ENCODE measurements at regions not wholly inside any gene's neighbourhood (a gene's known extent, or its start where the extent isn't known, plus 50 kb on each side); places are given as distances from the start of the nearest gene placed in this dataset.

GRCh38 chr3:116950301-116951055 lies 240.9 kb downstream of the TUSC7 start:
- Histone ChIP-seq H3K4me1 (no peaks in the 10 kb centered on the region), H3K27me3 (no peaks in the 10 kb centered on the region), H3K9me3 (no peaks in the 10 kb centered on the region), H3K27ac (no peak overlapping the region), H3K4me3 (no peak overlapping the region), H3K36me3 (no peaks in the 10 kb centered on the region)
- intact Hi-C loops (cut with DNase I) = no loop called here
- no peak for DNase-seq (ENCODE audit: extremely low spot score in 2 of 2)
- TF ChIP-seq, protein P1, sequence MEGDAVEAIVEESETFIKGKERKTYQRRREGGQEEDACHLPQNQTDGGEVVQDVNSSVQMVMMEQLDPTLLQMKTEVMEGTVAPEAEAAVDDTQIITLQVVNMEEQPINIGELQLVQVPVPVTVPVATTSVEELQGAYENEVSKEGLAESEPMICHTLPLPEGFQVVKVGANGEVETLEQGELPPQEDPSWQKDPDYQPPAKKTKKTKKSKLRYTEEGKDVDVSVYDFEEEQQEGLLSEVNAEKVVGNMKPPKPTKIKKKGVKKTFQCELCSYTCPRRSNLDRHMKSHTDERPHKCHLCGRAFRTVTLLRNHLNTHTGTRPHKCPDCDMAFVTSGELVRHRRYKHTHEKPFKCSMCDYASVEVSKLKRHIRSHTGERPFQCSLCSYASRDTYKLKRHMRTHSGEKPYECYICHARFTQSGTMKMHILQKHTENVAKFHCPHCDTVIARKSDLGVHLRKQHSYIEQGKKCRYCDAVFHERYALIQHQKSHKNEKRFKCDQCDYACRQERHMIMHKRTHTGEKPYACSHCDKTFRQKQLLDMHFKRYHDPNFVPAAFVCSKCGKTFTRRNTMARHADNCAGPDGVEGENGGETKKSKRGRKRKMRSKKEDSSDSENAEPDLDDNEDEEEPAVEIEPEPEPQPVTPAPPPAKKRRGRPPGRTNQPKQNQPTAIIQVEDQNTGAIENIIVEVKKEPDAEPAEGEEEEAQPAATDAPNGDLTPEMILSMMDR (IDR thresholded peaks at IDR 0.05) = no peak
- TF ChIP-seq POLR2A (IDR thresholded peaks at IDR 0.05) = no peak
- TF ChIP-seq POLR2AphosphoS5 (IDR thresholded peaks at IDR 0.05; ENCODE audit: insufficient read depth in 1 of 2, low read depth in 1 of 2) = no peak

DNA sequence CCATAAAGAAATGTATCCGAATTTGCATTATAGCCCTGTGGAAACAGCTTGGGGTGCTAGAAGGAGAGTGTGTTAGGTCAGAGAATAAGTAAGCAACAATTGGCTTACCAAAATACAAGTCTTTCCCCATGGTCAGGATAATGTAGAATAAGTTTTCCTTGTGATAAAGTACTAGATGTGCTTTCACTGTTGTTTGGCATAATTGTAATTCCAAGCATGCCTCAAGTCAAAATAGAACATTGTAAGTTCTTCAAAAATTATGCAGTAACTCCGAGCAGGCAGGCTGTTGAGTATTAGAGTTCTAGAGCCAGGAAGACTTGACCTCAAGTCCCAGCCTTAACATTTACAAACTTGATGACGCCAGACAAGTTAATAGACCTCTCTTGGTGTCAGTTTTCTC lies 242.0 kb downstream of the TUSC7 start:
- TF ChIP-seq, protein P1 (IDR thresholded peaks at IDR 0.05) = no peak
- TF ChIP-seq POLR2AphosphoS5 (IDR thresholded peaks at IDR 0.05; ENCODE audit: insufficient read depth in 1 of 2, low read depth in 1 of 2) = no peak
- no peak for TF ChIP-seq POLR2A (IDR thresholded peaks at IDR 0.05)
- Histone ChIP-seq H3K9me3 (no peaks in the 10 kb centered on the region), H3K4me3 (no peak overlapping the region), H3K27ac (no peak overlapping the region), H3K4me1 (no peaks in the 10 kb centered on the region), H3K36me3 (no peaks in the 10 kb centered on the region), H3K27me3 (no peaks in the 10 kb centered on the region)
- intact Hi-C loops (cut with DNase I) = no loop called here
- DNase-seq (ENCODE audit: extremely low spot score in 2 of 2) = no peak

GRCh38 chr3:116958291-116958690 lies 248.7 kb downstream of the TUSC7 start:
- H3K4me3 ChIP-seq = no peak overlapping the region
- no peaks in the 10 kb centered on the region for H3K9me3 ChIP-seq
- no peaks in the 10 kb centered on the region for H3K27me3 ChIP-seq
- DNase-seq (ENCODE audit: extremely low spot score in 2 of 2) = no peak
- no peak for TF ChIP-seq POLR2A (IDR thresholded peaks at IDR 0.05)
- TF ChIP-seq POLR2AphosphoS5 (IDR thresholded peaks at IDR 0.05; ENCODE audit: insufficient read depth in 1 of 2, low read depth in 1 of 2) = no peak
- TF ChIP-seq, protein P1 (IDR thresholded peaks at IDR 0.05) = no peak
- no peaks in the 10 kb centered on the region for H3K4me1 ChIP-seq
- intact Hi-C loops (cut with DNase I) = no loop called here
- H3K27ac ChIP-seq = no peak overlapping the region
- no peaks in the 10 kb centered on the region for H3K36me3 ChIP-seq

GRCh38 chr3:116961106-116961505 lies 251.5 kb downstream of the TUSC7 start:
- Histone ChIP-seq H3K27ac (no peak overlapping the region), H3K4me3 (no peak overlapping the region), H3K4me1 (no peaks in the 10 kb centered on the region), H3K36me3 (no peaks in the 10 kb centered on the region), H3K27me3 (no peaks in the 10 kb centered on the region), H3K9me3 (no peaks in the 10 kb centered on the region)
- no peak for DNase-seq (ENCODE audit: extremely low spot score in 2 of 2)
- TF ChIP-seq POLR2A (IDR thresholded peaks at IDR 0.05) (no peak), POLR2AphosphoS5 (IDR thresholded peaks at IDR 0.05; ENCODE audit: insufficient read depth in 1 of 2, low read depth in 1 of 2) (no peak)
- TF ChIP-seq, protein P1 (IDR thresholded peaks at IDR 0.05) = no peak
- intact Hi-C loops (cut with DNase I) = no loop called here

DNA sequence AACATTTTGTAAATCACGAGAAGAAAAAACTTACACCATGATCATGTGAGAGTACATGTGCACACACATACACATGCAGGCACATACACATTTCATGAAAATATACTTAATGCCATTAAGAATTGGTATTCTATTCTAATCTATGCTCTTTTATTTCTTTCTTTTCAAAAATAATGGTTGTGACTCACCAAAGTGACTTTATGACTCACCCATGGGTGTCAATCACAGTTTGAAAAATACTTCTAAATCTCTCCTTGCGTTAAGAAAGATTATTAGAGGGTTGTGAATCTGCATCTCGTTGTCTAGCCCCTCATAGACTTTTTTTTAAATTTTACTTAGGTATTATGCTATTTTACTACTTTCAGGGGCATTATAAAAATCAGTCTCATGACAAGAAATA lies 254.2 kb downstream of the TUSC7 start:
- Histone ChIP-seq H3K9me3 (no peaks in the 10 kb centered on the region), H3K27ac (no peak overlapping the region), H3K4me1 (no peaks in the 10 kb centered on the region), H3K27me3 (no peaks in the 10 kb centered on the region), H3K36me3 (no peaks in the 10 kb centered on the region), H3K4me3 (no peak overlapping the region)
- TF ChIP-seq, protein P1 (IDR thresholded peaks at IDR 0.05) = no peak
- TF ChIP-seq POLR2AphosphoS5 (IDR thresholded peaks at IDR 0.05; ENCODE audit: insufficient read depth in 1 of 2, low read depth in 1 of 2) (no peak), POLR2A (IDR thresholded peaks at IDR 0.05) (no peak)
- intact Hi-C loops (cut with DNase I) = no loop called here
- no peak for DNase-seq (ENCODE audit: extremely low spot score in 2 of 2)
